B cell (primary cell): ENCODE measurements at regions not wholly inside any gene's neighbourhood (a gene's known extent, or its start where the extent isn't known, plus 50 kb on each side); places are given as distances from the start of the nearest gene placed in this dataset.

ENCODE experiments used
- ATAC-seq: fragments of 200-7000 bp; cut with Tn5 transposase; one replicate; pipeline ENCODE4 v1.10.0; 2021; ENCODE audit warnings: low read depth, mild to moderate bottlenecking, moderate number of reproducible peaks, moderate library complexity
- CTCF ChIA-PET: fragments of 350-600 bp; sonication (Branson Sonifier 250); formaldehyde crosslinking; loops from one replicate; lab custom pipeline; 2021; ENCODE audit warnings: antibody characterized with exemption, inconsistent platforms; lab: Charles Lee
- POLR2A ChIA-PET: fragments of 350-600 bp; sonication (Branson Sonifier 250); formaldehyde crosslinking; loops from one replicate; lab custom pipeline; 2021; ENCODE audit warnings: antibody characterized with exemption; lab: Charles Lee
- DNase-seq: peaks from one replicate; pipeline ENCODE4 v3.0.0; 2013
- H2AFZ ChIP-seq: 2 replicates; pipeline ENCODE4 v1.6.1; 2012; ENCODE audit warnings: mild to moderate bottlenecking, low read depth, low read length; ENCODE audit not compliant: insufficient read depth, poor library complexity, severe bottlenecking
- H3K27ac ChIP-seq, 2 donors: 1 replicate in 1 of 2; 2 replicates in 1 of 2; pipeline ENCODE4 v1.5.1; 2012 to 2013; ENCODE audit warnings: low read length in 2 of 2, mild to moderate bottlenecking in 2 of 2, moderate library complexity in 1 of 2
- H3K27me3 ChIP-seq, 4 experiments: fragments of 200-600 bp in 1 of 4; sonication (generic) in 1 of 4; replicated peaks in 1 of 4; 1 replicate in 2 of 4; 2 replicates in 2 of 4; pipeline versions ENCODE4 v1.6.1 to v1.7.0; 2013 to 2016; ENCODE audit warnings: low read length in 3 of 4, mild to moderate bottlenecking in 2 of 4, mixed read lengths in 1 of 4, moderate library complexity in 1 of 4; ENCODE audit not compliant: insufficient read depth in 4 of 4, control insufficient read depth in 3 of 4; ENCODE audit errors: control extremely low read depth in 1 of 4
- H3K36me3 ChIP-seq, 2 experiments: replicated peaks in 1 of 2; 1 replicate in 1 of 2; 2 replicates in 1 of 2; pipeline versions ENCODE4 v1.6.1 to v1.7.1; 2013; ENCODE audit warnings: low read length in 1 of 2; ENCODE audit not compliant: insufficient read depth in 2 of 2, control insufficient read depth in 1 of 2; ENCODE audit errors: control extremely low read depth in 1 of 2, extremely low read depth in 1 of 2
- H3K4me1 ChIP-seq, 2 donors: fragments of 200-600 bp in 1 of 2; sonication (generic) in 1 of 2; 1 replicate in 1 of 2; 2 replicates in 1 of 2; pipeline versions ENCODE4 v1.5.1 to v1.6.1; 2013 to 2017; ENCODE audit warnings: low read length in 2 of 2; ENCODE audit not compliant: control insufficient read depth in 2 of 2, insufficient read depth in 2 of 2
- H3K4me2 ChIP-seq: replicated peaks from 2 replicates; pipeline ENCODE3; 2012; ENCODE audit warnings: mild to moderate bottlenecking, low read depth, low read length; ENCODE audit not compliant: poor library complexity, severe bottlenecking
- H3K4me3 ChIP-seq, 5 experiments: fragments of 200-600 bp in 1 of 5; sonication (generic) in 1 of 5; 1 replicate in 3 of 5; 2 replicates in 2 of 5; pipeline versions ENCODE4 v1.5.1 to v1.7.0; 2011 to 2016; ENCODE audit warnings: low read length in 4 of 5, mild to moderate bottlenecking in 4 of 5, low read depth in 2 of 5, control low read depth in 1 of 5, moderate library complexity in 1 of 5; ENCODE audit not compliant: insufficient read depth in 1 of 5; ENCODE audit errors: control extremely low read depth in 1 of 5, extremely low read depth in 1 of 5
- H3K79me2 ChIP-seq: fragments of 200-600 bp; sonication (generic); one replicate; pipeline ENCODE4 v1.6.0; 2016; ENCODE audit warnings: low read length; ENCODE audit not compliant: control insufficient read depth, insufficient read depth
- H3K9ac ChIP-seq: fragments of 200-600 bp; sonication (generic); 2 replicates; pipeline ENCODE4 v1.6.1; 2017; ENCODE audit warnings: mild to moderate bottlenecking, low read length, moderate library complexity
- H3K9me3 ChIP-seq, 3 donors: one replicate each; pipeline versions ENCODE4 v1.6.1 to v1.7.1; 2013; ENCODE audit warnings: low read length in 2 of 3; ENCODE audit not compliant: control insufficient read depth in 2 of 3, insufficient read depth in 1 of 3; ENCODE audit errors: control extremely low read depth in 1 of 3
- H4K20me1 ChIP-seq: 2 replicates; pipeline ENCODE4 v1.6.0; 2012; ENCODE audit warnings: mild to moderate bottlenecking, low read length; ENCODE audit not compliant: insufficient read depth, control insufficient read depth, poor library complexity, severe bottlenecking
- H3K27ac Mint-ChIP-seq: one replicate; pipeline ENCODE4 v1.8.0; 2021; ENCODE audit warnings: mixed read lengths
- H3K27me3 Mint-ChIP-seq: one replicate; pipeline ENCODE4 v1.8.0; 2021; ENCODE audit warnings: mixed read lengths
- H3K4me1 Mint-ChIP-seq: one replicate; pipeline ENCODE4 v1.8.0; 2021; ENCODE audit warnings: mixed read lengths
- H3K4me3 Mint-ChIP-seq: one replicate; pipeline ENCODE4 v1.8.0; 2021; ENCODE audit warnings: mixed read lengths
- H3K9me3 Mint-ChIP-seq: one replicate; pipeline ENCODE4 v1.8.0; 2022; ENCODE audit warnings: mixed read lengths; ENCODE audit not compliant: insufficient read depth
- EZH2 ChIP-seq: IDR thresholded peaks from 2 replicates; pipeline ENCODE4 v1.6.1; 2012; ENCODE audit warnings: borderline replicate concordance, low read depth, mild to moderate bottlenecking, moderate library complexity, low read length; ENCODE audit not compliant: insufficient read depth, poor library complexity, severe bottlenecking
- WGBS: methylation state at CpG from one replicate; pipeline ENCODE4 v1.1.5; 2013; ENCODE audit warnings: missing lambda C conversion rate; ENCODE audit not compliant: insufficient coverage; 5-methylcytosine and 5-hydroxymethylcytosine counted together
- intact Hi-C: fragments of 100-400 bp; cut with micrococcal nuclease; formaldehyde crosslinking; loops from one replicate; pipeline ENCODE4 v1.10.0; 2022
- TF ChIP-seq, protein P1 (sequence below): fragments of 200-600 bp; IDR thresholded peaks from one replicate; pipeline ENCODE4 v1.8.0; 2022; ENCODE audit warnings: antibody characterized with exemption, mild to moderate bottlenecking

DNA sequence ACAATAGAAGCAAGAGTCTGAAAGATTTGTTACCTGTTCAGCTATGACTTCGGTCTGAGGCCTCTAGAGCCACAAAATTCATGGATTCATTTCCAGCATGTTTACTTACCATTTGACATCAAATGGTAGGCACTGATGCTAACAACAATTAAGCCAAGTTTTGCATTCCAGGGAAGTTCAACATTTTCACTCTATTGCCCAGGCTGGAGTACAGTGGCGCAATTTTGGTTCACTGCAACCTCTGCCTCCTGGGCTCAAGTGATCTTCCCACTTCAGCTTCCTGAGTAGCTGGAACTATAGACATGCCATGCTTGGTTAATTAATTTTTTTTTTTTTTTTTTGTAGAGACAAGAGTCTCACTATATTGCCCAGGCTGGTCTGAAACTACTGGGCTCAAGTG, 114.1 kb upstream of the SGK1 start:
- intact Hi-C loops = loop anchor here (10.0 kb wide), 1 partner anchor 97 kb away; no protein-coding TSS in a partner anchor
- no peak for TF ChIP-seq EZH2
- TF ChIP-seq, protein P1, sequence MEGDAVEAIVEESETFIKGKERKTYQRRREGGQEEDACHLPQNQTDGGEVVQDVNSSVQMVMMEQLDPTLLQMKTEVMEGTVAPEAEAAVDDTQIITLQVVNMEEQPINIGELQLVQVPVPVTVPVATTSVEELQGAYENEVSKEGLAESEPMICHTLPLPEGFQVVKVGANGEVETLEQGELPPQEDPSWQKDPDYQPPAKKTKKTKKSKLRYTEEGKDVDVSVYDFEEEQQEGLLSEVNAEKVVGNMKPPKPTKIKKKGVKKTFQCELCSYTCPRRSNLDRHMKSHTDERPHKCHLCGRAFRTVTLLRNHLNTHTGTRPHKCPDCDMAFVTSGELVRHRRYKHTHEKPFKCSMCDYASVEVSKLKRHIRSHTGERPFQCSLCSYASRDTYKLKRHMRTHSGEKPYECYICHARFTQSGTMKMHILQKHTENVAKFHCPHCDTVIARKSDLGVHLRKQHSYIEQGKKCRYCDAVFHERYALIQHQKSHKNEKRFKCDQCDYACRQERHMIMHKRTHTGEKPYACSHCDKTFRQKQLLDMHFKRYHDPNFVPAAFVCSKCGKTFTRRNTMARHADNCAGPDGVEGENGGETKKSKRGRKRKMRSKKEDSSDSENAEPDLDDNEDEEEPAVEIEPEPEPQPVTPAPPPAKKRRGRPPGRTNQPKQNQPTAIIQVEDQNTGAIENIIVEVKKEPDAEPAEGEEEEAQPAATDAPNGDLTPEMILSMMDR = no peak
- no peak overlapping the region for H3K27ac Mint-ChIP-seq
- Histone ChIP-seq H3K9me3 (no peaks in the 10 kb centered on the region), H3K36me3 (no peaks in the 10 kb centered on the region), H3K9ac (no peak overlapping the region), H3K4me1 (peaks cover under 1 to 8% of the 10 kb centered on the region in 2 donors), H3K79me2 (no peaks in the 10 kb centered on the region), H2AFZ (no peak overlapping the region), H3K27ac (no peak overlapping the region), H4K20me1 (no peaks in the 10 kb centered on the region), H3K4me3 (no peak overlapping the region), H3K27me3 (no peaks in the 10 kb centered on the region), H3K4me2 (no peak overlapping the region)
- H3K27me3 Mint-ChIP-seq = no peaks in the 10 kb centered on the region
- H3K4me1 Mint-ChIP-seq = peaks cover 13% of the 10 kb centered on the region
- WGBS = 50% methylated on average over 2 of the region's 2 CpGs
- POLR2A ChIA-PET = no interaction called here
- ATAC-seq = no peak
- no peaks in the 10 kb centered on the region for H3K9me3 Mint-ChIP-seq
- CTCF ChIA-PET = no interaction called here
- no peak overlapping the region for H3K4me3 Mint-ChIP-seq
- DNase-seq = no peak

DNA sequence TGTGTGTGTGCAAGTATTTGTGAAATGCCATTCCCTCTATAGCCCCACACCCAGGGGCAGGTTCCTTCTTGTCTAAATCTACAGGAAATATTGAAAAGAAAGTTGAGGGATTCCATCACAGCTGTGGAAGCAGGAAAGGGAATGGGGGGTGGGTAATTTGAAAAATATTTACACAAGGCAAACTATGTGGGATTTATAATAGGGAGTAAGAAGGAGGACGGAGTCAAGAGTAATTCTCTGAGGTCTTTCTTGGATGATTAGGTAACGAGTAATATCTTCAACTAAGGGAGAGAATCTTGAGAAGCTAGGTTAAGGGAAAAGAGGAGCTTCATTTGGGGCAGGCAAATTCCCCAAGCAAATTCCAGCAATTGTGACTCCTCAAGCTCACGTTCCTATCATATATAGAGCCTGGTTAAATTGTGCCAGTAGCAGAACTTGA, 113.5 kb upstream of the SGK1 start:
- no peak overlapping the region for H3K4me3 ChIP-seq
- intact Hi-C loops = loop anchor here (10.0 kb wide), 1 partner anchor 97 kb away; no protein-coding TSS in a partner anchor
- Mint-ChIP-seq H3K27me3 (no peaks in the 10 kb centered on the region), H3K9me3 (no peaks in the 10 kb centered on the region), H3K4me1 (peaks cover 7% of the 10 kb centered on the region), H3K4me3 (no peak overlapping the region), H3K27ac (no peak overlapping the region)
- 100% methylated on average over 1 of the region's 3 CpGs for WGBS
- H3K4me1 ChIP-seq = peaks cover 0 to 6% of the 10 kb centered on the region in 2 donors
- ATAC-seq (no peak), DNase-seq (no peak)
- no peaks in the 10 kb centered on the region for H3K79me2 ChIP-seq
- no peak overlapping the region for H3K27ac ChIP-seq
- no peak for TF ChIP-seq EZH2
- TF ChIP-seq, protein P1 = no peak
- H3K9me3 ChIP-seq = no peaks in the 10 kb centered on the region
- POLR2A ChIA-PET = no interaction called here
- no peak overlapping the region for H3K4me2 ChIP-seq
- H3K9ac ChIP-seq = no peak overlapping the region
- H4K20me1 ChIP-seq = no peaks in the 10 kb centered on the region
- no peaks in the 10 kb centered on the region for H3K36me3 ChIP-seq
- no peak overlapping the region for H2AFZ ChIP-seq
- H3K27me3 ChIP-seq = no peaks in the 10 kb centered on the region
- CTCF ChIA-PET = no interaction called here
